ENCODE measurements at regions not wholly inside any gene's neighbourhood (a gene's known extent, or its start where the extent isn't known, plus 50 kb on each side); places are given as distances from the start of the nearest gene placed in this dataset.
A peak's percentile ranks its signal among the peaks of the same experiment; 100 is the strongest.

DNA sequence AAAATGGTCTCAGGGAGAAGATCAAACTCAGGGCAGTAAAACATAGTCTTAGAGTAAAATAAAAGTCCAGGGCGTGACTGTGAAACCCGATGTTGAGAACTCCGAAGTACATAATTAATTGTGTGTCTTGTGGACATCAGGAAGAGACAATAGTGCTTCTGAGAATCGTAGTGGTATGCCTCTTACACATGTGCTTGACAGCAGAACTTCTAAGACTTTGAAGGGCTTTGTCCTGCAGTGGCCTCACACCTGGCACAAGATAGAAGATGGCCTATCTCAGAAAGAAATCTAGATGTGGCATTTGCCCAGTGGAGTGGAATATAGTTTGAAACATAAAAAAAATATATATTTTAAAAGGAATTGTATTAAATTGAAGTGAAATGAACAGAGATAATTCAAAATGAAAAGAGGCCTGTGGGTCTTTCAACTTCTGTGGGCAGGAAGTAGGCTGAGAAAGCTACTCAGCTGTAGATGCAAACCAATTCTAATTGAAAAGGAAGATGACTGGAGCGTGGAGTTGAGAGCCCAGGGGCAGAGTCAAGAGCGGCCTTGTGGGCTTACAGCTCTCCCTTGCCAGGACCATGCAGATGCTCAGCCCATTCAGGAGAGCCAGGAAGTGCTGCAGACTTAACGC, 468.4 kb downstream of the KDM4C start:
- 85% methylated on average over 7 of the region's 7 CpGs for WGBS

More for the DNA sequence above, 468.4 kb downstream of the KDM4C start:
- H3K4me3 ChIP-seq (ENCODE audit: low read length in 2 of 2), result no peak overlapping the region
- H3K4me1 ChIP-seq (ENCODE audit: control insufficient read depth in 2 of 2, insufficient read depth in 2 of 2, low read length in 2 of 2), result peaks cover 0 to 15% of the 10 kb centered on the region in 2 donors
- no peaks in the 10 kb centered on the region for H3K36me3 ChIP-seq (ENCODE audit: control insufficient read depth in 2 of 2, insufficient read depth in 2 of 2, low read length in 1 of 2)
- H3K27me3 ChIP-seq (ENCODE audit: control insufficient read depth in 2 of 2, insufficient read depth in 1 of 2, low read length in 1 of 2), result no peaks in the 10 kb centered on the region
- no peaks in the 10 kb centered on the region for H3K9me3 ChIP-seq (ENCODE audit: control insufficient read depth in 2 of 2, insufficient read depth in 1 of 2, low read length in 1 of 2)
- DNase-seq (ENCODE audit: low read depth in 6 of 9, low spot score in 9 of 9), result peak in 6 of 9 donors; percentile 21 to 63 (median 30)
- H3K27ac ChIP-seq (ENCODE audit: low read depth in 1 of 2, low read length in 1 of 2), result peak overlapping the region in 1 of 2 donors; percentile 15

Data from thymus (tissue), 11 donors.